Gastrocnemius medialis (tissue), 4 donors: ENCODE measurements at regions not wholly inside any gene's neighbourhood (a gene's known extent, or its start where the extent isn't known, plus 50 kb on each side); places are given as distances from the start of the nearest gene placed in this dataset.
"Not testable (repeated sequence)": the region's sequence is repeated elsewhere in the genome, so short reads cannot be mapped to it uniquely, and the experiment has no call there.

Source experiments
- ATAC-seq, 2 donors: fragments of 150-250 bp; one replicate each; pipeline ENCODE4 v1.9.1; 2016
- DNase-seq, 2 donors: peaks; one replicate each; pipeline ENCODE4 v3.0.0-alpha.2; 2019
- H3K27ac ChIP-seq, 4 donors: fragments of 200-600 bp; sonication (generic); 1 replicate in 1 of 4; 2 replicates in 3 of 4; pipeline ENCODE4 v1.5.1; 2016 to 2018; ENCODE audit warnings: mild to moderate bottlenecking in 2 of 4, moderate library complexity in 1 of 4
- H3K27me3 ChIP-seq, 3 donors: fragments of 200-600 bp; sonication (generic) in 2 of 3; 1 replicate in 1 of 3; 2 replicates in 2 of 3; pipeline versions ENCODE4 v1.5.1 to v1.6.0; 2016 to 2019; ENCODE audit warnings: mild to moderate bottlenecking in 1 of 3, moderate library complexity in 1 of 3
- H3K36me3 ChIP-seq, 2 donors: fragments of 200-600 bp; sonication (generic) in 1 of 2; one replicate each; pipeline ENCODE4 v1.5.1; 2017 to 2018
- H3K4me1 ChIP-seq, 2 donors: fragments of 200-600 bp; sonication (generic) in 1 of 2; one replicate each; pipeline ENCODE4 v1.5.1; 2016 to 2017; ENCODE audit warnings: mild to moderate bottlenecking in 2 of 2
- H3K4me3 ChIP-seq, 4 donors: fragments of 200-600 bp; sonication (generic) in 3 of 4; 1 replicate in 1 of 4; 2 replicates in 3 of 4; pipeline ENCODE4 v1.5.1; 2016 to 2019; ENCODE audit warnings: mild to moderate bottlenecking in 2 of 4
- H3K9me3 ChIP-seq, 3 donors: fragments of 200-600 bp; sonication (generic) in 2 of 3; 1 replicate in 1 of 3; 2 replicates in 2 of 3; pipeline ENCODE4 v1.5.1; 2016 to 2019
- CTCF ChIP-seq, 5 experiments: fragments of 450-650 bp in 3 of 5; fragments of 200-600 bp in 2 of 5; sonication (generic) in 2 of 5; IDR thresholded peaks in 4 of 5; conservative IDR thresholded peaks in 1 of 5; 1 replicate in 4 of 5; 2 replicates in 1 of 5; pipeline ENCODE4 v1.5.1; 2016 to 2019; ENCODE audit warnings: antibody characterized with exemption in 5 of 5, mild to moderate bottlenecking in 3 of 5, moderate library complexity in 3 of 5
- POLR2A ChIP-seq, 2 donors: fragments of 450-650 bp; IDR thresholded peaks; one replicate each; pipeline ENCODE4 v1.6.1; 2017; ENCODE audit warnings: antibody characterized with exemption in 2 of 2, mild to moderate bottlenecking in 2 of 2, moderate library complexity in 2 of 2
- in situ Hi-C, 4 donors: fragments of 200-750 bp; cut with MboI; loops; one replicate each; pipeline versions ENCODE4 v1.15.0 to v1.8.0; 2017; ENCODE audit warnings: low sequenced_read_pairs in 4 of 4
- intact Hi-C: fragments of 100-400 bp; cut with DNase I; formaldehyde crosslinking; loops from one replicate; pipeline ENCODE4 v1.15.1; 2023; ENCODE audit warnings: low total_unique reads

GRCh38 chr6:98067375-98067774 lies 767.0 kb upstream of the POU3F2 start:
- H3K36me3 ChIP-seq, result no peaks in the 10 kb centered on the region
- ATAC-seq (no peak), DNase-seq (no peak)
- H3K4me3 ChIP-seq, result no peak overlapping the region
- TF ChIP-seq CTCF (IDR thresholded peaks at IDR 0.05 in 4 of 5, conservative IDR thresholded peaks at IDR 0.05 in 1 of 5), result no peak
- no peak for TF ChIP-seq POLR2A (IDR thresholded peaks at IDR 0.05)
- in situ Hi-C loops (no loop called here), intact Hi-C loops (no loop called here)
- H3K9me3 ChIP-seq, result no peaks in the 10 kb centered on the region
- H3K27me3 ChIP-seq, result no peaks in the 10 kb centered on the region
- no peaks in the 10 kb centered on the region for H3K4me1 ChIP-seq
- no peak overlapping the region for H3K27ac ChIP-seq

GRCh38 chr6:98088537-98088936 lies 745.8 kb upstream of the POU3F2 start:
- H3K4me1 ChIP-seq, DNase-seq, in situ Hi-C loops, H3K9me3 ChIP-seq, ATAC-seq, intact Hi-C loops, H3K4me3 ChIP-seq, H3K27ac ChIP-seq, H3K36me3 ChIP-seq, H3K27me3 ChIP-seq: not testable (repeated sequence)

- intact Hi-C loops (no loop called here), in situ Hi-C loops (no loop called here)
- Histone ChIP-seq H3K4me1 (no peaks in the 10 kb centered on the region), H3K36me3 (no peaks in the 10 kb centered on the region), H3K4me3 (no peak overlapping the region), H3K9me3 (no peaks in the 10 kb centered on the region), H3K27me3 (no peaks in the 10 kb centered on the region), H3K27ac (no peak overlapping the region)
- TF ChIP-seq POLR2A (IDR thresholded peaks at IDR 0.05) (no peak), CTCF (IDR thresholded peaks at IDR 0.05 in 4 of 5, conservative IDR thresholded peaks at IDR 0.05 in 1 of 5) (no peak)
- no peak for DNase-seq
- ATAC-seq, result no peak
Observed at GRCh38 chr6:98092331-98092730, 742.0 kb upstream of the POU3F2 start.

- no peaks in the 10 kb centered on the region for H3K36me3 ChIP-seq
- no peak overlapping the region for H3K4me3 ChIP-seq
- H3K9me3 ChIP-seq, result no peaks in the 10 kb centered on the region
- H3K4me1 ChIP-seq, result no peaks in the 10 kb centered on the region
- in situ Hi-C loops, result no loop called here
- DNase-seq (no peak), ATAC-seq (no peak)
- TF ChIP-seq CTCF (IDR thresholded peaks at IDR 0.05 in 4 of 5, conservative IDR thresholded peaks at IDR 0.05 in 1 of 5) (no peak), POLR2A (IDR thresholded peaks at IDR 0.05) (no peak)
- H3K27ac ChIP-seq, result no peak overlapping the region
- no peaks in the 10 kb centered on the region for H3K27me3 ChIP-seq
- intact Hi-C loops, result no loop called here
Observed at GRCh38 chr6:98094696-98095095, 739.7 kb upstream of the POU3F2 start.

- ATAC-seq (no peak), DNase-seq (no peak)
- H3K27ac ChIP-seq, result no peak overlapping the region
- H3K27me3 ChIP-seq, result no peaks in the 10 kb centered on the region
- H3K36me3 ChIP-seq, result no peaks in the 10 kb centered on the region
- no peak overlapping the region for H3K4me3 ChIP-seq
- in situ Hi-C loops, result no loop called here
- intact Hi-C loops, result no loop called here
- TF ChIP-seq CTCF (IDR thresholded peaks at IDR 0.05 in 4 of 5, conservative IDR thresholded peaks at IDR 0.05 in 1 of 5) (no peak), POLR2A (IDR thresholded peaks at IDR 0.05) (no peak)
- no peaks in the 10 kb centered on the region for H3K4me1 ChIP-seq
- no peaks in the 10 kb centered on the region for H3K9me3 ChIP-seq
Observed at GRCh38 chr6:98107801-98108200, 726.6 kb upstream of the POU3F2 start.
